OCI-LY3 (cell line): ENCODE measurements at regions not wholly inside any gene's neighbourhood (a gene's known extent, or its start where the extent isn't known, plus 50 kb on each side); places are given as distances from the start of the nearest gene placed in this dataset.

Source experiments
- EZH2phosphoT487 ChIP-seq: fragments of 200-600 bp; shearing (Covaris generic); IDR thresholded peaks from 2 replicates; pipeline ENCODE4 v1.6.1; 2018; ENCODE audit warnings: antibody characterized with exemption, mixed run types, low read depth
- TF ChIP-seq, protein P1 (sequence below): fragments of 200-600, 300-600 bp; sonication (generic); IDR thresholded peaks from 2 replicates; pipeline ENCODE4 v1.5.1; 2014; ENCODE audit warnings: antibody characterized with exemption, low read length, low read depth

GRCh38 chr4:181477591-181477990, 765.6 kb upstream of the TENM3 start:
- TF ChIP-seq, protein P1, sequence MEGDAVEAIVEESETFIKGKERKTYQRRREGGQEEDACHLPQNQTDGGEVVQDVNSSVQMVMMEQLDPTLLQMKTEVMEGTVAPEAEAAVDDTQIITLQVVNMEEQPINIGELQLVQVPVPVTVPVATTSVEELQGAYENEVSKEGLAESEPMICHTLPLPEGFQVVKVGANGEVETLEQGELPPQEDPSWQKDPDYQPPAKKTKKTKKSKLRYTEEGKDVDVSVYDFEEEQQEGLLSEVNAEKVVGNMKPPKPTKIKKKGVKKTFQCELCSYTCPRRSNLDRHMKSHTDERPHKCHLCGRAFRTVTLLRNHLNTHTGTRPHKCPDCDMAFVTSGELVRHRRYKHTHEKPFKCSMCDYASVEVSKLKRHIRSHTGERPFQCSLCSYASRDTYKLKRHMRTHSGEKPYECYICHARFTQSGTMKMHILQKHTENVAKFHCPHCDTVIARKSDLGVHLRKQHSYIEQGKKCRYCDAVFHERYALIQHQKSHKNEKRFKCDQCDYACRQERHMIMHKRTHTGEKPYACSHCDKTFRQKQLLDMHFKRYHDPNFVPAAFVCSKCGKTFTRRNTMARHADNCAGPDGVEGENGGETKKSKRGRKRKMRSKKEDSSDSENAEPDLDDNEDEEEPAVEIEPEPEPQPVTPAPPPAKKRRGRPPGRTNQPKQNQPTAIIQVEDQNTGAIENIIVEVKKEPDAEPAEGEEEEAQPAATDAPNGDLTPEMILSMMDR, result no peak
- no peak for TF ChIP-seq EZH2phosphoT487
